Esophagus squamous epithelium (tissue), 5 donors: ENCODE measurements at regions not wholly inside any gene's neighbourhood (a gene's known extent, or its start where the extent isn't known, plus 50 kb on each side); places are given as distances from the start of the nearest gene placed in this dataset.

Experiments used
- DNase-seq: peaks from one replicate; lab custom pipeline; 2025; lab: John Stamatoyannopoulos, UW
- H3K27ac ChIP-seq, 4 donors: fragments of 200-600 bp; sonication (generic); one replicate each; pipeline ENCODE4 v1.5.1; 2016 to 2019; ENCODE audit warnings: mild to moderate bottlenecking in 1 of 4
- H3K27me3 ChIP-seq, 4 donors: fragments of 200-600 bp; sonication (generic); 1 replicate in 3 of 4; 2 replicates in 1 of 4; pipeline versions ENCODE4 v1.5.1 to v1.6.0; 2017 to 2021; ENCODE audit warnings: antibody characterized with exemption in 1 of 4
- H3K36me3 ChIP-seq, 3 donors: fragments of 200-600 bp; sonication (generic); one replicate each; pipeline ENCODE4 v1.5.1; 2016 to 2019
- H3K4me1 ChIP-seq, 3 donors: fragments of 200-600 bp; sonication (generic); one replicate each; pipeline ENCODE4 v1.5.1; 2017 to 2019
- H3K4me3 ChIP-seq, 4 donors: fragments of 200-600 bp; sonication (generic); 1 replicate in 3 of 4; 2 replicates in 1 of 4; pipeline ENCODE4 v1.5.1; 2016 to 2019; ENCODE audit warnings: mild to moderate bottlenecking in 2 of 4, moderate library complexity in 1 of 4
- H3K9me3 ChIP-seq, 3 donors: fragments of 200-600 bp; sonication (generic); one replicate each; pipeline ENCODE4 v1.5.1; 2016 to 2019
- CTCF ChIP-seq, 6 experiments: fragments of 450-650 bp in 4 of 6; fragments of 200-600 bp in 2 of 6; sonication (generic) in 2 of 6; IDR thresholded peaks; one replicate each; pipeline ENCODE4 v1.5.1; 2016 to 2019; ENCODE audit warnings: antibody characterized with exemption in 6 of 6, mild to moderate bottlenecking in 4 of 6, moderate library complexity in 4 of 6
- POLR2A ChIP-seq, 4 donors: fragments of 450-650 bp; IDR thresholded peaks; one replicate each; pipeline ENCODE4 v1.6.1; 2017; ENCODE audit warnings: antibody characterized with exemption in 4 of 4, mild to moderate bottlenecking in 4 of 4, moderate library complexity in 3 of 4
- WGBS, 2 donors: methylation state at CpG; one replicate each; pipeline ENCODE4 v1.1.5; 2018; 5-methylcytosine and 5-hydroxymethylcytosine counted together
- intact Hi-C: fragments of 100-400 bp; cut with DNase I; formaldehyde crosslinking; loops from one replicate; pipeline ENCODE4 v1.15.0; 2022
- donor health status: DM: yes; HTN: yes; CAD: no.

- no peaks in the 10 kb centered on the region for H3K36me3 ChIP-seq
- H3K9me3 ChIP-seq, result no peaks in the 10 kb centered on the region
- H3K27ac ChIP-seq, result no peak overlapping the region
- 70 to 89% methylated on average over 4 to 5 of the region's 11 CpGs for WGBS, 2 donors
- H3K27me3 ChIP-seq, result peaks cover 0 to 90% (median 0%) of the 10 kb centered on the region in 4 donors
- TF ChIP-seq CTCF (IDR thresholded peaks at IDR 0.05), result no peak
- no peak for TF ChIP-seq POLR2A (IDR thresholded peaks at IDR 0.05)
- H3K4me3 ChIP-seq, result no peak overlapping the region
- intact Hi-C loops, result no loop called here
- no peaks in the 10 kb centered on the region for H3K4me1 ChIP-seq
- no peak for DNase-seq
These were observed 540.6 kb downstream of the NPHP4 start for GRCh38 chr1:5451671-5452070.

- no peak overlapping the region for H3K27ac ChIP-seq
- H3K4me1 ChIP-seq, result no peaks in the 10 kb centered on the region
- TF ChIP-seq CTCF (IDR thresholded peaks at IDR 0.05) (no peak), POLR2A (IDR thresholded peaks at IDR 0.05) (no peak)
- WGBS, 2 donors, result 66 to 71% methylated on average over 6 of the region's 6 CpGs
- no peak for DNase-seq
- no peak overlapping the region for H3K4me3 ChIP-seq
- H3K27me3 ChIP-seq, result peaks cover 0 to 86% (median 0%) of the 10 kb centered on the region in 4 donors
- intact Hi-C loops, result no loop called here
- no peaks in the 10 kb centered on the region for H3K36me3 ChIP-seq
- H3K9me3 ChIP-seq, result no peaks in the 10 kb centered on the region
These were observed 543.7 kb downstream of the NPHP4 start for GRCh38 chr1:5448486-5448885.

- intact Hi-C loops, result no loop called here
- Histone ChIP-seq H3K9me3 (no peaks in the 10 kb centered on the region), H3K4me3 (no peak overlapping the region), H3K4me1 (no peaks in the 10 kb centered on the region), H3K27me3 (peaks cover 0 to 94% (median 0%) of the 10 kb centered on the region in 4 donors), H3K36me3 (no peaks in the 10 kb centered on the region), H3K27ac (no peak overlapping the region)
- no peak for DNase-seq
- TF ChIP-seq CTCF (IDR thresholded peaks at IDR 0.05) (no peak), POLR2A (IDR thresholded peaks at IDR 0.05) (no peak)
- WGBS, 2 donors, result 59 to 85% methylated on average over 5 to 6 of the region's 6 CpGs
These were observed 544.7 kb downstream of the NPHP4 start for GRCh38 chr1:5447503-5447960.

- WGBS, 2 donors, result 32 to 73% methylated on average over 6 of the region's 6 CpGs
- H3K27ac ChIP-seq, result no peak overlapping the region
- H3K4me1 ChIP-seq, result no peaks in the 10 kb centered on the region
- H3K36me3 ChIP-seq, result no peaks in the 10 kb centered on the region
- TF ChIP-seq CTCF (IDR thresholded peaks at IDR 0.05), result peak in 1 of 6 experiments; percentile 29
- TF ChIP-seq POLR2A (IDR thresholded peaks at IDR 0.05), result no peak
- DNase-seq, result no peak
- H3K4me3 ChIP-seq, result no peak overlapping the region
- H3K9me3 ChIP-seq, result no peaks in the 10 kb centered on the region
- intact Hi-C loops, result no loop called here
- peaks cover 0 to 92% (median 0%) of the 10 kb centered on the region in 4 donors for H3K27me3 ChIP-seq
These were observed 547.8 kb downstream of the NPHP4 start for GRCh38 chr1:5444396-5444795.

GRCh38 chr1:5436808-5437207 is 555.4 kb downstream of the NPHP4 start:
- no peak for DNase-seq
- H3K4me3 ChIP-seq, result no peak overlapping the region
- no peaks in the 10 kb centered on the region for H3K36me3 ChIP-seq
- peaks cover 0 to 93% (median 0%) of the 10 kb centered on the region in 4 donors for H3K27me3 ChIP-seq
- intact Hi-C loops, result no loop called here
- peaks cover 0 to 9% (median 0%) of the 10 kb centered on the region in 3 donors for H3K9me3 ChIP-seq
- 94 to 100% methylated on average over 1 to 2 of the region's 2 CpGs for WGBS, 2 donors
- no peak overlapping the region for H3K27ac ChIP-seq
- TF ChIP-seq CTCF (IDR thresholded peaks at IDR 0.05) (no peak), POLR2A (IDR thresholded peaks at IDR 0.05) (no peak)
- H3K4me1 ChIP-seq, result no peaks in the 10 kb centered on the region
